ENCODE measurements at regions not wholly inside any gene's neighbourhood (a gene's known extent, or its start where the extent isn't known, plus 50 kb on each side); places are given as distances from the start of the nearest gene placed in this dataset.

- TF ChIP-seq, protein P1, sequence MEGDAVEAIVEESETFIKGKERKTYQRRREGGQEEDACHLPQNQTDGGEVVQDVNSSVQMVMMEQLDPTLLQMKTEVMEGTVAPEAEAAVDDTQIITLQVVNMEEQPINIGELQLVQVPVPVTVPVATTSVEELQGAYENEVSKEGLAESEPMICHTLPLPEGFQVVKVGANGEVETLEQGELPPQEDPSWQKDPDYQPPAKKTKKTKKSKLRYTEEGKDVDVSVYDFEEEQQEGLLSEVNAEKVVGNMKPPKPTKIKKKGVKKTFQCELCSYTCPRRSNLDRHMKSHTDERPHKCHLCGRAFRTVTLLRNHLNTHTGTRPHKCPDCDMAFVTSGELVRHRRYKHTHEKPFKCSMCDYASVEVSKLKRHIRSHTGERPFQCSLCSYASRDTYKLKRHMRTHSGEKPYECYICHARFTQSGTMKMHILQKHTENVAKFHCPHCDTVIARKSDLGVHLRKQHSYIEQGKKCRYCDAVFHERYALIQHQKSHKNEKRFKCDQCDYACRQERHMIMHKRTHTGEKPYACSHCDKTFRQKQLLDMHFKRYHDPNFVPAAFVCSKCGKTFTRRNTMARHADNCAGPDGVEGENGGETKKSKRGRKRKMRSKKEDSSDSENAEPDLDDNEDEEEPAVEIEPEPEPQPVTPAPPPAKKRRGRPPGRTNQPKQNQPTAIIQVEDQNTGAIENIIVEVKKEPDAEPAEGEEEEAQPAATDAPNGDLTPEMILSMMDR (IDR thresholded peaks at IDR 0.05; ENCODE audit: control extremely low read depth, extremely low read depth): no peak
- WGBS, 2 donors: 66 to 67% methylated on average over 2 of the region's 2 CpGs
- H3K36me3 ChIP-seq (ENCODE audit: control insufficient read depth in 4 of 4, insufficient read depth in 4 of 4, low read length in 4 of 4): no peaks in the 10 kb centered on the region
- no peak overlapping the region for H3K4me3 ChIP-seq
- H3K27ac ChIP-seq (ENCODE audit: low read depth in 1 of 2, low read length in 1 of 2): no peak overlapping the region
- H3K9ac ChIP-seq (ENCODE audit: insufficient read depth in 1 of 2, low read length in 2 of 2): no peak overlapping the region
- no peaks in the 10 kb centered on the region for H3K9me3 ChIP-seq (ENCODE audit: control insufficient read depth in 4 of 4, insufficient read depth in 3 of 4, low read length in 3 of 4)
- DNase-seq: no peak
- no peak for ATAC-seq (ENCODE audit: insufficient read depth, low FRiP score)
- H3K4me1 ChIP-seq (ENCODE audit: control insufficient read depth in 5 of 5, insufficient read depth in 5 of 5, low read length in 5 of 5): no peaks in the 10 kb centered on the region
- H3K27me3 ChIP-seq (ENCODE audit: control insufficient read depth in 3 of 3, insufficient read depth in 3 of 3, low read length in 2 of 3): no peaks in the 10 kb centered on the region
Observed at GRCh38 chr2:157067562-157067961, 189.9 kb upstream of the GALNT5 start.

GRCh38 chr2:157068237-157068636 is 189.3 kb upstream of the GALNT5 start:
- DNase-seq (no peak), ATAC-seq (ENCODE audit: insufficient read depth, low FRiP score) (no peak)
- 84 to 94% methylated on average over 1 of the region's 1 CpG for WGBS, 2 donors
- no peaks in the 10 kb centered on the region for H3K27me3 ChIP-seq (ENCODE audit: control insufficient read depth in 3 of 3, insufficient read depth in 3 of 3, low read length in 2 of 3)
- H3K36me3 ChIP-seq (ENCODE audit: control insufficient read depth in 4 of 4, insufficient read depth in 4 of 4, low read length in 4 of 4): no peaks in the 10 kb centered on the region
- TF ChIP-seq, protein P1 (IDR thresholded peaks at IDR 0.05; ENCODE audit: control extremely low read depth, extremely low read depth): no peak
- no peaks in the 10 kb centered on the region for H3K9me3 ChIP-seq (ENCODE audit: control insufficient read depth in 4 of 4, insufficient read depth in 3 of 4, low read length in 3 of 4)
- no peak overlapping the region for H3K4me3 ChIP-seq
- H3K27ac ChIP-seq (ENCODE audit: low read depth in 1 of 2, low read length in 1 of 2): no peak overlapping the region
- no peaks in the 10 kb centered on the region for H3K4me1 ChIP-seq (ENCODE audit: control insufficient read depth in 5 of 5, insufficient read depth in 5 of 5, low read length in 5 of 5)
- no peak overlapping the region for H3K9ac ChIP-seq (ENCODE audit: insufficient read depth in 1 of 2, low read length in 2 of 2)

- 70 to 75% methylated on average over 2 of the region's 2 CpGs for WGBS, 2 donors
Observed at GRCh38 chr2:157075924-157076323, 181.6 kb upstream of the GALNT5 start.

More at GRCh38 chr2:157075924-157076323, 181.6 kb upstream of the GALNT5 start:
- Histone ChIP-seq H3K4me3 (no peak overlapping the region), H3K27ac (ENCODE audit: low read depth in 1 of 2, low read length in 1 of 2) (no peak overlapping the region), H3K9ac (ENCODE audit: insufficient read depth in 1 of 2, low read length in 2 of 2) (no peak overlapping the region), H3K9me3 (ENCODE audit: control insufficient read depth in 4 of 4, insufficient read depth in 3 of 4, low read length in 3 of 4) (no peaks in the 10 kb centered on the region), H3K27me3 (ENCODE audit: control insufficient read depth in 3 of 3, insufficient read depth in 3 of 3, low read length in 2 of 3) (no peaks in the 10 kb centered on the region), H3K36me3 (ENCODE audit: control insufficient read depth in 4 of 4, insufficient read depth in 4 of 4, low read length in 4 of 4) (no peaks in the 10 kb centered on the region), H3K4me1 (ENCODE audit: control insufficient read depth in 5 of 5, insufficient read depth in 5 of 5, low read length in 5 of 5) (peaks cover 0 to 2% (median 0%) of the 10 kb centered on the region in 5 donors)
- DNase-seq: no peak
- TF ChIP-seq, protein P1 (IDR thresholded peaks at IDR 0.05; ENCODE audit: control extremely low read depth, extremely low read depth): no peak
- no peak for ATAC-seq (ENCODE audit: insufficient read depth, low FRiP score)

Data from lung (tissue), 11 donors.